ENCODE measurements at regions not wholly inside any gene's neighbourhood (a gene's known extent, or its start where the extent isn't known, plus 50 kb on each side); places are given as distances from the start of the nearest gene placed in this dataset.

DNA sequence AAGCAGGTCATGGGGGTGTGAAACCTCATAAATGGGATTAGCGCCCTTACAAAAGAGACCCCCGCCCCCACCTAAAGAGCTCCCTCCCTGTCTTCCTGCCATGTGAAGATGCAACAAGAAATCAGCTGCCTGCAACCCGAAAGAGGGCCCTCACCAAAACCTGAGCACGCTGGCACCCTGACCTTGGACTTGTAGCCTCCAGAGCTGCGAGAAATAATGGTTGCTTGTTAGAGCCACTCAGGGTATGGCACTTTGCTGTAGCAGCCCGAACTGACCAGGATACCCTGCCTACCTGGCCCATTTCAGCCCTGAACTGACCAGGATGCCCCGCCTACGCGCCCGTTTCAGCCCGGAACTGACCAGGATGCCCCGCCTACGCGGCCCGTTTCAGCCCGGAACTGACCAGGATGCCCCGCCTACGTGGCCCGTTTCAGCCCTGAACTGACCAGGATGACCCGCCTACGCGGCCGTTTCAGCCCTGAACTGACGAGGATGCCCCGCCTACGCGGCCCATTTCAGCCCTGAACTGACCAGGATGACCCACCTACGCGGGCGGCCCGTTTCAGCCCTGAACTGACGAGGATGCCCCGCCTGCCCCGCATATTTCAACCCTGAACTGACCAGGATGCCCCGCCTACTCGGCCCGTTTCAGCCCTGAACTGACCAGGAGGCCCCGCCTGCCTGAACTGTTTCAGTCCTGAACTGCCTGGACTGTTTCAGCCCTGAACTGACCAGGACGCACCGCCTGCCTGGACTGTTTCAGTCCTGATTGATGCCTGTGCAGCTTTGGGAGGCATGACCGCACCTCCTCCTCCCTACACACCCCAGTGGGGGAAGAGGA is 120.0 kb downstream of the UQCRFS1 start:
- Histone ChIP-seq H3K4me1 (peaks cover 0 to 3% (median 0%) of the 10 kb centered on the region in 9 donors), H3K36me3 (no peaks in the 10 kb centered on the region), H3K9me3 (no peaks in the 10 kb centered on the region), H3K27ac (no peak overlapping the region), H3K4me3 (no peak overlapping the region), H3K27me3 (peaks cover 0 to 4% (median 0%) of the 10 kb centered on the region in 7 donors)
- intact Hi-C loops (cut with DNase I): no loop called here
- no peak for ATAC-seq
- TF ChIP-seq CTCF (IDR thresholded peaks at IDR 0.05): no peak
- WGBS, 2 donors: 85 to 87% methylated on average over 41 of the region's 41 CpGs
- no peak for DNase-seq

- intact Hi-C loops (cut with DNase I): no loop called here
- WGBS, 2 donors: 64 to 72% methylated on average over 7 of the region's 7 CpGs
- Histone ChIP-seq H3K9me3 (no peaks in the 10 kb centered on the region), H3K4me3 (no peak overlapping the region), H3K4me1 (peaks cover 0 to 3% (median 0%) of the 10 kb centered on the region in 9 donors), H3K36me3 (no peaks in the 10 kb centered on the region), H3K27ac (no peak overlapping the region), H3K27me3 (peaks cover 0 to 10% (median 0%) of the 10 kb centered on the region in 7 donors)
- no peak for TF ChIP-seq CTCF (IDR thresholded peaks at IDR 0.05)
- ATAC-seq (no peak), DNase-seq (no peak)
Measured at GRCh38 chr19:29090783-29091526, 122.0 kb downstream of the UQCRFS1 start.

DNA sequence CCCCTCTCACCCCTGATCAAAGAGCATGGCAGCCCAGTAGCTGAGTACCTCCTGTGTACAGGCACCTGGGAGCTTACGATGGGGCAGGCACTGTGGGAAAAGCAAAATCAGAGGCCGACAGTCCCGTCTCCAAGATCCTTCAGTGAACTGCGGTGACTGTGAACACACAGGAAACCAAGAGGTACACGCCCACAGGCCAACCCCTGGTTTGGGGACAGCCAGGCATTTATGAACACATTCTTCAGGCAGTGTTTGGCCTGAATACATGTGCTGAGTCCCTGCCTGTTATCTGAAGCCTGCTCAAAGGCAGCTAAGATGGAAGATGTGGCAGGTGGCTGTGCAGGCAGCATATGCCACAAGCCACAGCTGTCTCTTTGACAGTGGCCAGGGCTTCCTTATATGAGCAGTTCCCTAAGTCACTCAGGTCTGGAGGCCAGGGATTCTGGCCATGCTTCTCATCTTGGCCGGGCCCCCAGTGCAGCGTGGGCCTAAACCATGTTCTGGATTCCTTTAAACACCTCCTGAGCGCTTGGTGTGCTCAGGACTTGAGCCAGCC is 123.6 kb downstream of the UQCRFS1 start:
- H3K27ac ChIP-seq: no peak overlapping the region
- H3K9me3 ChIP-seq: no peaks in the 10 kb centered on the region
- no peak overlapping the region for H3K4me3 ChIP-seq
- WGBS, 2 donors: 73% methylated on average over 8 of the region's 8 CpGs
- no peak for TF ChIP-seq CTCF (IDR thresholded peaks at IDR 0.05)
- intact Hi-C loops (cut with DNase I): no loop called here
- H3K36me3 ChIP-seq: no peaks in the 10 kb centered on the region
- ATAC-seq (no peak), DNase-seq (no peak)
- peaks cover 0 to 18% (median 8%) of the 10 kb centered on the region in 7 donors for H3K27me3 ChIP-seq
- peaks cover 0 to 3% (median 0%) of the 10 kb centered on the region in 9 donors for H3K4me1 ChIP-seq

DNA sequence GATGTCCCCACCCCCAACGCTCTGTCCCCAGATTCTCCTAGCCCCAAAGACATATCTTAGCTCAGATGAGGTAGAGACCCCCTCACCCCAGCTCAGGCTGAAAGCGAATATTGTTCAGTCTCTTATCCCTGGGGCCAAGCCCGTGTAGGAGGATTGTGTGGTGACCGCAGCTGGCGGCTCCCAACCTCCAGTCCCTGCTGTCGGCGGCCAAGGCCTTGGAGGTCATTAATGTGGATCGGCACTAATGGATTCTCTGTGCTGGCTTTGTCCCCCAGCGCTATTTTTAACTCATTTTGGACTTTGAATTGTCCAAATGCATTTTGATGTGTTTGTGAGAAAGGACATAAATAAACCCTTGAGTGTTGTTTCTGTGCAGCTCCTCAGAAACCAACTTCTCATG is 124.2 kb downstream of the UQCRFS1 start:
- TF ChIP-seq CTCF (IDR thresholded peaks at IDR 0.05): no peak
- ATAC-seq: no peak
- Histone ChIP-seq H3K9me3 (no peaks in the 10 kb centered on the region), H3K36me3 (no peaks in the 10 kb centered on the region), H3K27ac (no peak overlapping the region), H3K27me3 (peaks cover 0 to 23% (median 14%) of the 10 kb centered on the region in 7 donors), H3K4me3 (no peak overlapping the region), H3K4me1 (peaks cover 0 to 3% (median 0%) of the 10 kb centered on the region in 9 donors)
- 70 to 72% methylated on average over 9 of the region's 9 CpGs for WGBS, 2 donors
- intact Hi-C loops (cut with DNase I): no loop called here
- DNase-seq: no peak

Measured in heart right ventricle (tissue), 16 donors.